Fibroblast of skin of right quadriceps (primary cell): ENCODE measurements at regions not wholly inside any gene's neighbourhood (a gene's known extent, or its start where the extent isn't known, plus 50 kb on each side); places are given as distances from the start of the nearest gene placed in this dataset.
"Not testable (repeated sequence)": the region's sequence is repeated elsewhere in the genome, so short reads cannot be mapped to it uniquely, and the experiment has no call there.

ENCODE experiments used
- DNase-seq: peaks from one replicate; pipeline ENCODE4 v3.0.0-alpha.2; 2013

GRCh38 chr4:149870008-149870407 is 54.4 kb upstream of the IQCM start:
- no peak for DNase-seq

- no peak for DNase-seq
Observed at GRCh38 chr4:149881744-149882143, 66.1 kb upstream of the IQCM start.

- DNase-seq: no peak
Observed at GRCh38 chr4:149882251-149882650, 66.6 kb upstream of the IQCM start.

- DNase-seq: peak; percentile 34
Observed at GRCh38 chr4:149884046-149884445, 68.4 kb upstream of the IQCM start.

GRCh38 chr4:149884529-149885181 is 69.0 kb upstream of the IQCM start:
- DNase-seq: no peak

GRCh38 chr4:149885896-149886295 is 70.3 kb upstream of the IQCM start:
- peak; percentile 92 for DNase-seq

- DNase-seq: no peak
Observed at GRCh38 chr4:149886786-149887490, 71.3 kb upstream of the IQCM start.

DNA sequence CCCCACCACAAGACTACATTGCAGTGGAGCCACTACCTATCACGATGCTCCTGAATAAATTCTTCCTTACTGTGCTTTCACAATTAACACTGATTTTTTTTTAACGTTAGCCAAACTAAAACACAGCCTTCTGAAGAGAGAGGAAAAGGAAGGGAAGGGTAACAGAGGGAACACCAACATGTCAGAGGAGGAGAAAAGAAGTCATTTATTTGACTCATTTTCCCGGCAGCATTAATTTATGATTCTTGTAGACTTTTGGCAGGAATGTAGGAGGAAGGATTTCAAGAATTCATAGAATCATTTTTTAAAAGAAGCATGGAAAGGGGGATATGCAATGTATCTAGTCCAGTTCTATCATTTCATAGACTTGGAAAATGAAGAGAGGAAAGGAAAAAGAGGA is 74.3 kb upstream of the IQCM start:
- DNase-seq: peak; percentile 44

GRCh38 chr4:149890531-149890930 is 74.9 kb upstream of the IQCM start:
- DNase-seq: no peak

DNA sequence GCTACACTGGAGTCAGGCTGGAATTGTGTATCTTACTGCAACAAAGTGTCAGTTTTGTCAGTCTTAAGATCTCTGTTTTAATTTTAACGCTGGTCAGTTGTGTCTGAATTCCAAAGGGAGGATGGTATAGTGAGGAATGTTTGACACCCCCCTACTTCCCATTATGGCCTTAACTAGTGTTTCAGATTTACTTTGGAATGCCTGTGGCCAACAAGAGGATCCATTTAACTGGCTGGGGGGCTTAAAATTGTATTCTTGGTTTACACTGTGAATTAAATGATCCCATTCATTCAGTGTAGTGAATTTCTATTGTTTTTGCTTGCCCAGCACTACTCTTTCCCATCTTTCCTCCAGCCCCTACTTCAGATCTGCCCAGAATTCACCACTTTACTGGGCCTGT is 75.8 kb upstream of the IQCM start:
- peak; percentile 55 for DNase-seq

DNA sequence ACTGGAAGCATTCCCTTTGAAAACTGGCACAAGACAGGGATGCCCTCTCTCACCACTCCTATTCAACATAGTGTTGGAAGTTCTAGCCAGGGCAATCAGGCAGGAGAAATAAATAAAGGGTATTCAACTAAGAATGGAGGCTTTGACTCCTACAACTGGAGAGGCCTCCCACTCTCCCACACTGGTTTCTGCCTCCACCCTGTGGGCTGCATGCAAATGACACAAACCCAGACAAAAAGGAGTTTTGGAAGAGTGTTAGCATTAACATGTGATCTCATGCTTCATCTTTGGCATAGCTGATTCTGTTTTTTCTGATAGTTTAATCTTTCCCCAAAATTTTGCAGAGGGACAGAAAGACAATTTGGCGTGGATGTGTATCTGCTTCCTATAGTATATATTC is 80.8 kb upstream of the IQCM start:
- DNase-seq: peak; percentile 57

DNA sequence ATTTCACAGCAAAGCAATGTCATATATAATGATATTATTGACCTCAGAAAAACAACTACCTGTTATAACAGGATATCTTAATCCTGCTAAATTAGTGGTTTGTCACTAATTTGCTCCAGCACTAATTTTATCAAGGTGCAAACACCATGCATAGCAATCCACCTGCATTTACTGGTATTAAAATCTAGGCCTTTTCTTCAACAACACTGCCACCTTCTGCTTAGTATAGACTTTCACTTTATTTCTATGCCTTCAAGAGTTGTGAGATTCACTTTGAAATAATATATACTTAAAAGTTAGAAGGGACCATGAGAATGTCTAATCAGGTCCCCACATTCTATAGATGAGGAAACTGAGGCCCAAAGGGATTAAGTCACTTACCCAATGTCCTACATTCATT is 82.1 kb upstream of the IQCM start:
- DNase-seq: no peak

GRCh38 chr4:149901128-149901527 is 85.5 kb upstream of the IQCM start:
- DNase-seq: no peak

- DNase-seq: no peak
Observed at GRCh38 chr4:149902242-149902641, 86.6 kb upstream of the IQCM start.

DNA sequence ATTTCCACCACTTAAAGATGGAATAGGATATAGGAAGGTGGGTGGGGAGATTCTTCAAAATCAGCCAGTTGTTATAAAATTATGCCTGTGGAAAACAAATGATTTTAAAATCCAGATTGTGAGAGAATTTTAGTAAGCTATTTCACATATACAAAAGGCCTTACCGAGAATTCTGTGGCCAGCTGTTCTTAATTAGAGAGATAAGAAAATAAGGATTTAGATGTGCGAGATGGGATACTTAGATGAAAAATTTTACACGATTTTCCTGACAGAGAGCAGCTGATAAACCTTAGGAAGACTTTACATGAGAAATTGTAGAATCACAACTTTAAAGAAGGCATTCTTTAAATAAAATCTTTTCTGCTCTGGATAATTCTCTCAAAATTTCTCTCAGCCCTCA is 94.5 kb upstream of the IQCM start:
- peak; percentile 24 for DNase-seq

- no peak for DNase-seq
Observed at GRCh38 chr4:149910604-149911350, 95.1 kb upstream of the IQCM start.

- no peak for DNase-seq
Observed at GRCh38 chr4:149911354-149911753, 95.7 kb upstream of the IQCM start.

GRCh38 chr4:149912000-149912399 is 96.4 kb upstream of the IQCM start:
- no peak for DNase-seq

GRCh38 chr4:149914119-149915115 is 98.8 kb upstream of the IQCM start:
- DNase-seq: peak; percentile 68

DNA sequence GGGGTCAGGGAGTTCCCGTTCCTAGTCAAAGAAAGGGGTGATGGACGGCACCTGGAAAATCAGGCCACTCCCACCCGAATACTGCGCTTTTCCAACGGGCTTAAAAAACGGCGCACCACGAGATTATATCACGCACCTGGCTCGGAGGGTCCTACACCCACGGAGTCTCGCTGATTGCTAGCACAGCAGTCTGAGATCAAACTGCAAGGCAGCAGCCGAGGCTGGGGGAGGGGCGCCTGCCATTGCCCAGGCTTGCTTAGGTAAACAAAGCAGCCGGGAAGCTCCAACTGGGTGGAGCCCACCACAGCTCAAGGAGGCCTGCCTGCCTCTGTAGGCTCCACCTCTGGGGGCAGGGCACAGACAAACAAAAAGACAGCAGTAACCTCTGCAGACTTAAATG is 100.1 kb upstream of the IQCM start:
- not testable (repeated sequence) for DNase-seq

DNA sequence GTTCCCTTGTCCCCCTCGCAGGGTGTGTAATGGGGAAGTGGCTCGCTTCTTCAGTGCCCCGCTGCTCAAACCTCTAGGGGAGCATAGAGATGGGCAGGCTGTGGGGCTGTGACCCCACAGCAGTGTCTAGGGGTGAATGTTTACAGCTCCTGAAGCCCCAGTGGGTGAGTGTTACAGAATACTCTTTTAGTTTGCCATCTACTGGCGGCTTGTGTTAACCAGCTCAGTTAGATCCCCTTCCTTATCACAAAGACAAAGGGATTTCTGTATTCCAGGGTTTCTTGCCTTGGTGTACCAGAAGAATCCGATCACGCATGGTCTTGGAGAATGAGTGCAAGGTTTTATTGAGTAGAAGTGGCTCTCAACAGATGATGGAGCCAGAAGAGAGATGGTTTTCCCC is 108.1 kb upstream of the IQCM start:
- DNase-seq: no peak

- no peak for DNase-seq
Observed at GRCh38 chr4:149927514-149927913, 111.9 kb upstream of the IQCM start.

- DNase-seq: no peak
Observed at GRCh38 chr4:149928507-149928906, 112.9 kb upstream of the IQCM start.
